OCI-LY3 (cell line): ENCODE measurements at regions not wholly inside any gene's neighbourhood (a gene's known extent, or its start where the extent isn't known, plus 50 kb on each side); places are given as distances from the start of the nearest gene placed in this dataset.

Experiments used
- CTCF ChIP-seq: fragments of 200-600, 300-600 bp; sonication (generic); IDR thresholded peaks from 2 replicates; pipeline ENCODE4 v1.5.1; 2014; ENCODE audit warnings: antibody characterized with exemption, low read length, low read depth
- EZH2phosphoT487 ChIP-seq: fragments of 200-600 bp; shearing (Covaris generic); IDR thresholded peaks from 2 replicates; pipeline ENCODE4 v1.6.1; 2018; ENCODE audit warnings: antibody characterized with exemption, mixed run types, low read depth

GRCh38 chr14:97453991-97454390, 656.8 kb downstream of the VRK1 start:
- TF ChIP-seq CTCF: no peak
- TF ChIP-seq EZH2phosphoT487: no peak
